HG03066 (cell line): ENCODE measurements at regions not wholly inside any gene's neighbourhood (a gene's known extent, or its start where the extent isn't known, plus 50 kb on each side); places are given as distances from the start of the nearest gene placed in this dataset.

ENCODE experiments used
- ATAC-seq: cut with Tn5 transposase; IDR thresholded peaks from one replicate; pipeline ENCODE4 v1.9.1; 2021; ENCODE audit warnings: low read depth; ENCODE audit not compliant: unreplicated experiment

DNA sequence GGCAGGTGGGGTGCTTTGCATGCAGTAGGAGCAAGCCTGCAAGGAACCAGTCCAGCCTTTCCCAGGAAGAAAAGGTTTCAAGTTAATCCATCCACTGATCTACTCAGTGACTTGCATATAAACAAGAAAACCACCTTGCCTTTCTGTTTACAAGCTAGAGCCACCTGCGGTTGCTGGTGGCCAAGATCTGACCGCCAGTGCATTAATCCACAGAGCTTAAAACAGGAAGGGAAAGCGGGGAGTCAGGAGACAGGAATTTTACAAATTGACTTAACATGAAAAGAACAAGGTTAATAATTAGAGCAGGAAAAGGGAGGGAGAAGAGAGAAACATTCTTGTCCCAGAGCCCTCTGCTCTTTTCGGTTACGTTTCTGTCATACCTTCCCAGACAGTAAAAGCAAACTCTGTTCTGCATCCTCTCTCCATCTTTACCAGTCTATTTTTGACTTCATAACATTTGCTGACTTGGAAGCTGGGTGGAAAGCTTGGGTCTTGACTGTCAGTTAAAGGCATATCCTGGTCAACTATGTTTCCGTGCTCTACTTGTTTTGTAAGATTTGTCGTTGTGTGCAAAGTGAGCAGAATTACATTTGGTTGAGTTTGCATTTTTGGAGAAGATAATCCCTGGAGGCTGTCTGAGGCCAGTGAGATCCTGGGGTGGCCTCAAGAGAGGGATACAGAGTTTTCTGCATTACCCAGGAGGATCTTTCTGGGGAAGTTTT lies 760.6 kb downstream of the EFNB2 start:
- no peak for ATAC-seq

DNA sequence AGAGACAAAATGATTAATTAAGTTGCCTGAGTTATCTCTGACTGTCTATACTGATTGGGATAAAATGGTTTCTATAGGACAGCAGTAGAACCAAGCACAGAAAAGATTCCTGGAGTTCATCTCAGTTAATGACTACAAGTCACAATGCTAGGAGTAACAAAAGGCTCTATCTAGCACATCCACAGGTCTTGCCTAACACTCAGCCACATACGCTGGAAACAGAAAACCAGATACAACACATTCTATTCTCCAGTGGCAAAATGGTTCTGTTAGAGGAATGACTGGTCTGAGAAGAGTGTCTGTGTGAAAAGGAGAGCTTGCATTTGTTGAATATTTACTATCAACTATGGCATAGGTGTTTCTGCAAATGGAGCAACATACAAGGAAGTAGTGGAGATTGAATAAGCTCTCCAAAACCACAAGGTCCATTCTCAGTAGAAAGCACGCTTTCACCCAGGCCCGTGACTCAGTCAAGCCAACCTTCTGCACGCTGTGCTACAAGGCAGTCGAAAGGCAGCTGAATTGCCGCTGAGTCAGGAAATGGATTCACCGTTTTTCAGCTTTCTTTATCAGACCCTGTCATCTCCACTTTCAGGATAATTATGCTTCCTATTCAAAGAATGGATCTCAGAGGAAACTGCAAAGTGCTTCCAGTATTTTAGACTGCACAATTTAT lies 761.5 kb downstream of the EFNB2 start:
- no peak for ATAC-seq

DNA sequence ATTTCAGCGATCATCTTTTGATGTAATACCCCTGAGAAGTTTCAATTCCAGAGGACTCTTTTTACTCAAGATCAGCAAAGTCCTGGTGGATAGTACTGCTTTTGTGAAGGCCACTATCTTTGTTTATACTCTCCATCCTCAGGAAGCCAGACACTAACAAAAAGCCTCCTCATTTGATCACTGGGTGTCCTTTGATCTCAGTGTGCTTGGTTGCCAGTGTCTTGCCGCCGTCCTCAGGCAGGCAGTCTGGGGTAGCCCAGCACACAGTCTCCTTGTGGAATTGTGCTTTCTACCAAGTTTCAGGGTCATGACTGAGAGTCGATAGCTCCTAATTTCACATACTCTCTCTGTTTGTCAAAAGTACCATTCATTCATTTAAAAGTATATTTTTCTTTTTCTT lies 762.2 kb downstream of the EFNB2 start:
- no peak for ATAC-seq

DNA sequence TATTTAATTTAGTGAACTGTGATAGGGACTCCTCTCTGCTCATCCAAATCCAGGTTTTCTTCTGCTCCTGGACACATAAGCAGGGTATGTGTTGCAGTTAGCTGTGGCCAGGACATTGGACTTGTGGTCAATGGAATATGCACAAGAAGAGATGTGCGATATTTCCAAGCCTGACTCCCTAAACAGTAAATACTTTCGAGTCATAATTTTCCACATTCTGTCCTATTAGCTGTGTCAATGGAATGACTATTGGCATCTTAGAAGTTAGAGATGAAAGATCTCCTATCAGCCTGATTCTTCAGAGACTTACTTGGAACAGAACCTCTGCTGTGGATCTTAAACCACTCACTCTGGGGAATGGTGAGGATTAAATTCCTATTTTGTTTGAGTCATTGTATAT lies 771.0 kb downstream of the EFNB2 start:
- no peak for ATAC-seq

DNA sequence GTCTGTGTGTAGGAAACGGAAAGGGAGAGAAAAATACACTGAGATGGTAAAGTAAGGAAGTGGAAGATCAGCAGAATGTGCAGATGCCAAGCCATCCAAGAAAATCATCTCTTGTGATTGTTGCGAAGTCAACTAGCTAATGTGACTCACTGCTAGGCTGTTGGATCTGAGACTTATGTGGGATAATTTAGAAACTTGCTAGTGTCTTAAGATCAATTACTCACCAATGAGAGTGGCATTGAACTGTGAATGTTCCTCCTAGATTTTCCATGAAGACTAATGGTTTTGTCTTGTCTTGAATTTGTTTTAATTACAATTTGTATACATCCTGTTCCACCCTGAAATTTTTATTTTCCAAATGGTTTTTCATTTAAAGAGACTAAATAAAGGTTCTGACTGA lies 771.6 kb downstream of the EFNB2 start:
- no peak for ATAC-seq

DNA sequence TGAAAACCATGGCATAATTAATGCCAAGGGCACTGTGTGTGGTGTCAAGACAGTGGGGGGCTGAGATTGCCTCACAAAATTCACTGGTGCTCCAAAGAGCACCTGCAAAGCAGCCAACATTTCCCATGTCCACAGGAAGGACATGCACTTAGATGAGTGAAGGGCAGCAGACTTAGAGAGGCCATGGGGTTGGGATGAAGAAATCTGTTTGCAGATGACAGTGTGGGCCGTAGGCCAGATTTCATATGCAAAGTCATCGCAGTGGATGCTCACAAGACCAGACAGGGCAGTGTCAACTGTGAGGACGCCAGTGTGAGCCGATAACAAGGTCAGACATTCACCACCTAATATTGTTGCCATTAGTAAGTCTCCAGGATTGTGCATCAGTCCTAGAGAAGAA lies 773.4 kb downstream of the EFNB2 start:
- ATAC-seq = no peak

DNA sequence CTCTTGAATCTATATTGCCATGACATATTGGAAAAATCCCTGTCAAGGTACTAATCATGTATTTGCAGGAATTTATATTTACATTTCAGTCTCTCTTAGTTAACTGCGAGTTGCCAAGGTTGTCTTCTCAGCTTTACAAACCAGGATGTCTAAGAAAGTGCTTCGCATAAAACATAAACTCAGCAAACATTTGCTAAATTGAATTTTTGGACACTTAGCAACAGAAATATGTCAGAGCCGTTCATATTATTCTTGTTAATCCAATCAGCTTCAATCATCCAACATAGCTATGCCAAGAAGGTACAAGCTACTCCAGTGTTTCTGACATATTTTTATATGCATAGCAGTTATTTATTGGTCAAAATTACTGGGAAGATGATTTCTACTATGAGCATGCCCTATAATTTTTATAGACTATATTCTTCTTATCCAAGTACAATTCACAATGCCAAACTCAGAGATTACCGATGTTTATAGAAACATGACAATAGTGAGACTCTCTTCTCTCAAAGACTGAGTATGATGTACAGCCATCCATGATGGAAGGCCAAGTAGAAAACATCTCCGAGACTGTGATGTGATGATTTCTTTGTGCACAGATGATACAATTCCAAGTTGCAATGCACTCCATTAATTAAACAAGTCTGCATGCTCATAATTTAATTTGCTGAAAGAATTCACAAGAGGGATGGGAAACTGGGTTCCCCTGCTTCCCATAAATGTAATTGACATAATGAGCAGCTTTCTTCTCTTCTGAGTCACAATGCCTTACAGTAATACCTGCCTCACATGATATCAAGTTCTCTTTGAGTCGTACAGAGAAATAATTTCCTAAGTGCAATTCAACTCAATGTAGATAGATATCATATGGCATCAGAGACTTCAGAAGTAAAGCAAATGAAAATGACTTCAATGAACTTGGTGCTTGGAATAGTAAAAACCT lies 776.3 kb downstream of the EFNB2 start:
- no peak for ATAC-seq

DNA sequence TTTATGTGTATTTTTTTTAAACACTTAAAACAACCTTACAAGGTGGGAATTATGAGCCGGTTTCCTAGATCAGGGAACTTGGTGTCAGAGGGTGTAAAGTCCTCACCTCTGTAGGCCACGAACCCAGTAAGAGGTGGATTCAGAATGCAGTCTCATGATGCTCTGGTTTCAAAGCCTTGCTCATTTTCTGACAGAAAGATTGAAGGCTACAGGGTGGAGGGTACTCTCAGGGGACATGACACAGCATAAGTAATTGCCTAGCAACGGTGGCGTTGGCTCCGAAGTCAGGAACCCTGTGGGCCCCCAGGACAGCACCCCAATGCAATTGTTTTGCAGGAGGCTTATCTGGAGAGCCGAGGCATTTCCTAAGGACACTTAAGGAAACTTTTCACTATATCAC lies 794.7 kb downstream of the EFNB2 start:
- ATAC-seq = no peak

DNA sequence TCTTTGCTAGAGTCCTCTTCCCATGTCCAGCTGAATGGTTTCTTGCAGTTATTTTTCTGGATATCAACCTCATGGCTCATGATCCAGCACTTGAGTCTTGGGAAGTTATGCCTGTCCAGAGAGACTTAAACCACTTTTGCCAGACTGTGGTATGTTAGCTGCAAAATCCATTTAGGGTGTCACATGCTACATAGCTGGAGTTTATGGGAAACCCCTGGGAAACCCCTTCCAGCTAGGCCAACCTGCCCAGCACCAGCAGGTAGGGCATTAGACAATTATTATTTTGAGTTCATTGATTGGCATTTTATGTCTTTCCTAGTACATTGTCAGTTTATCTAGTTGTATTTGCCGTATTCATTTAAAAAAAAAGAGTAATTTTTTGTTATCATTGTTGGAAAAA lies 797.8 kb downstream of the EFNB2 start:
- ATAC-seq = no peak

DNA sequence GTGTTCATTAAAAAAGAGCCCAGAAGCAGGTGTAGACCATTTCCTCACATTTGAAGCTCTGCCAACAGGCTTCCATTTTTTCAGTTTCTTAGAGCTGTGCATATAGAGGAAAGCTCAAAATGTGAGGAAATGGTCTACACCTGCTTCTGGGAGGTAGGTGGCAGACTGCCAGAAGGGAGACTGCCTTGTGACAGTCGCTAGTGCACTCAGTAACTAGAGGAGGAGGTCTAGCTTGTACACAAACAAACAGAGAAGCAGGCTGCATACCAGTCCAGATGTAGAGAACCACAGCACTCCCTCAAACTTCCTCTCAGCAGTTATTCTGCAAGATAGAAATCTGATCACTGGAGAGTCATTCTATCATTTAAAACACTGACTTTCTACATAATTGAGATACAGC lies 800.2 kb downstream of the EFNB2 start:
- no peak for ATAC-seq

DNA sequence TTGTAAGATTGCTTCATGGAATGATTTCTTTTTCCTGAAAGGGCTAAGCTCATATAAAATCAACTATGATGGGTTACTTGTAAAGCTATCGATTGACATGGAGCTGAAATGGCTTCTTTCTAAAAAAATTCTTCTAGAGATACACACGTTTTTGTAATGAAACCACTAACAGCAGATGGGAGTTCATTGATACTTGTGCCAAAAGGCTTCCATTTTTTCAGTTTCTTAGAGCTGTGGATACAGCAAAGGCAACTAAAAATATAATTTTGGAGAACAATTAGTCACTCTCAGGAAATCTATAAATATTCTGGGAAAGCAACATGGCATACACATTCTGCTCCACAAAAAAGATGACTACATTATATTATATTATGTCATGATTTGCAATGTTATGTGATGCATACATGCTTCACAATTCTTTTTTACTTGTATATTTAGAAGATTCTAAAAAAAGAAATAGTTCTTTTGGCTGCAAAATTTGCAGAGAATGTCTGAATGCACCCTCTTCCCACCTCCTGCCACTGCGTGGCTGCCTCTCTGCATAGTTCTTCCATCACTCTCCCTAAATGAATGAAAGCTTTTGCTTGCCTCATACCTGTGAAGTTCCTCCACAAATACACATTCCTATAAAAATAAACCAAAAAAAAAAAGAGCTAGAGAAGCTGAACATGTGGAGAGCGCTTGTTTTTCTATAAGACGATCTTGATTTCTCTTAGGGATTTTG lies 802.5 kb downstream of the EFNB2 start:
- no peak for ATAC-seq

DNA sequence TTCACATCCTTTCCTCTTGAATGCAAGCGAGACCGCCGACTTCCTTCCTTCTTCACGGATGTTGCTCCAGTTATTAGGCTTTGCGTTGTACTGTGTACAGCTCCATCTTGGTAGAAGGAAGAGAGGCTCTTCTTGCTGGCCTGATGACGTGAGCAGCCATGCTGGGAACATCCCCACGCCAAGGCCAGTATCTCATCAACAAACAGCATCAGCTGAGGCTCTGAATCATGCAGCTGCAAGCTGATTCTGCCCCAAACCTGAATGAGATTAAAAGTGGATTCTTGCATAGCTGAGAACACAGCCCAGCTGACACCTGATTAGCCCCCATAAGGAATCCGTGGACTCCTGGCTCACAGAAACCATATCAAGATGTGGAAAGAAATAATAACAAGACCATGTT lies 809.6 kb downstream of the EFNB2 start:
- ATAC-seq = no peak

DNA sequence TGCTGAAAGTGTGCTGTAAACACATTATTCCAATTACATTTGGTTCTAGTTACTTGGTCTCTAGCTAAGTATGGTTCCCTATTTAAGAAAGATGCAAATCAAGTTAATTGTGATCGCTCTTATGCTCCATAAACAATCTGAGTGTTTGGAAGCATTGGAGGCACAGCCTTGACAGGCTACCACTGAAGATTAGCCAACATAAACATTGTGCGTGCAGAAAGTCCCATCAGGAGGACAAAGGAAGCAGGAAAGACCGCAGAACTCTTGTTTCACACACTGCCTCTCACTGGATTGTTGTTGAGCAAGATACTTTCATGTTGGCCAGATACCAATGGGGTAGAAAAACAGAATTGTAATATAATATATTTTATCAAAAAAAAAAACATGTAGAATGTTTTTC lies 814.4 kb downstream of the EFNB2 start:
- ATAC-seq = no peak

DNA sequence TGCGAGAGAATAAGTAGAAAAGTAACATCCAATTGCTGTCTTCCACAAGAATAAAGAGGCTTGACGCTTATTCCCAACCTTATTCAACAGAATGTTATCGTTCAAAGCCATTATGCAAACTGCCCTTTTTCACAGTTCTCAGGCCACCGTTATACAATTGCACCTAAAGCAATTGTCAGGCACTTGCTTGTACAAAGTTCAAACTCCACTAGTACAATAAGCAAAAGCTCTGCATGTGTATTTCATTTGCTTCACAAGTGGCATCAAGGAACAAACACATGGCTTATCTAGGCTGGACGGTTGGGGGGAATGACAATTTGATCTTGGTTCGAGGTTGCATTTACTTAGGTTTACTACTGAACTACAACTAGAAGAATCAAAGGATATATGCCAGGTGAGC lies 815.6 kb downstream of the EFNB2 start:
- no peak for ATAC-seq

DNA sequence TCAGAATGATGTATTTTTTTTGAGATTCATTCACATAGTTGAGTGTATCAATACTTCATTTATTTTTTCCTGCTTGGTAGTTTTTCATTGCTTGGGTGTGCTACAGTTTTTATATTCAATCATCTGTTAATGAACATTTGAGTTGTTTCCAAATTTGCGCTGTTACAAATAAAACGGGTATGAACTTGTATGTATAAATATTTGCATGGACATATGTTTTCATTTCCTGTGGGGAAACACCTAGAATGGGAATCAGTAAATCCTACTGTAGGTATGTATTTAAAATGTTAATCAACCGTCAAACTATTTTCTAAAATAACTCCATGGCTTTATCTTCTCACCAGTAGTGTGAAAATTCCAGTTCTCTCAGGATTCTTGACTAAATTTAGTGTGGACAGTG lies 826.3 kb downstream of the EFNB2 start:
- ATAC-seq = no peak

DNA sequence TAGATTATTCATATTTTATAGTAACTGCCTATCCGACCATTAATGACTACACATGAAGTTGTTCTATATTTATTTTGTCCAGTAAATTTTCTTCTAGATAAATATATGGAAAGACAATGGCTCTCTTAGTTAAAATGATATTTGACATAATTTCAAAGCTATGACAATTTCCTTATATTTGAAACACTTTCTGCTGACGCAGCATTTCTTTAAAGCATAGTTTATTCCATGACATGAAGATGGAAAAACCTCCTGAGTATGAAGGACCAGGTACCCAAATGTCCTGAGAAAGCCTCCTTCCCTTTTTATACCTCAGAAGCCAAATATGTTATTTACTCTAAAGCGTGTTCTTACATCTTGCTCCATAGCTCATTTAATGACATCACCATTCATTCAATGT lies 831.6 kb downstream of the EFNB2 start:
- ATAC-seq = no peak

DNA sequence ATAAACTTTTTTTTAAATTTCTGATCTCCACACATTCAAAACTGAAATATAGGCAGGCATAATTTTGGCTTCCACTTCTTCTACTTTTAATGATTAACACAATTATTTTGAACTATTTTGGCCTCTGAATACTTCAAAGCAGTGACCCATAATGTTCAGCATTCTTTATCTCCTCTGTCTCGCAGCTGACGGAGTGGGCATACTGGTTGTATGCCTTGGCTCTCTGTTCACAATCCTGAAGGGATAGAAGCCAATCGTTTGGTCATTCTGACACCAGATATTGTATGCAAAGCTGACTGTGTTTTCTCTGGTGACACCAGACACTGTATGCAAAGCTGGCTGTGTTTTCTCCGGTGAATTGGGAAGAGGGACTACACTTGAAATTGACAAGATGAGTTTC lies 833.0 kb downstream of the EFNB2 start:
- ATAC-seq = no peak

DNA sequence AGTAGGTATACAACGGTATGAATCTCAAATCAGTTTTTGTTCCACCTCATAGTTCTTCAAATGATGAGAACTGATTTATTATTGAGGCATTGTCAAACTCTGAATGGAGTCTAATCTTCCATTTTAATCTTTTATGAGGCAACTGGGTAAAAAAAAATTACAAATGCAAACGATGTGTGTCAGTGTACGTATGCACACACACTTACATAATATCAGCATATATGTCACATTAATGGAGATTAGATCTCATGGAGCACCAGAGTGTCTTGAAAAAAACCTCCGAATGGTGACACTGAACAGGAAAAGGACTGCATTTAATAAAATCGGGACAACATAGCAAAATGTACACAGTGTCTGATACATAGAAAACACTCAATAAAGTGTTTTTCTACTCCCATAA lies 842.7 kb downstream of the EFNB2 start:
- no peak for ATAC-seq

DNA sequence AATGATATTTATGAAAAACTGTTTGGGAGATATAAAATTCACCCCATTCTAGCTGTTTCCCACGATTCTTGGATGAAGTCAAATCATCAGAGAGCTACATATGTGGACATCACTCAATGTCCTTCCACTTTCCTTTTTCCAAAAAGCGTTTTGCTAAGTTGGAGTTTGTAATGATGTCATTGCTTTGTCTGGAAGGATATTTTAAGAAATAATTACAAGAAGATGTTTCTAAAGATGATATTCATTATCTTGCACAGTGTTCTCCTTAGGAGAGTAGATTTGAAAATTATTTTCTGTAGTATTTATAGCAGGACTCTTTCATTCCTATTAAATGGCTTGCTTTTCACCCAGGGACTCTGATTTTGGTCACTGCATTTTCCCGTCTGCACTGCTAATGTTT lies 851.2 kb downstream of the EFNB2 start:
- no peak for ATAC-seq

DNA sequence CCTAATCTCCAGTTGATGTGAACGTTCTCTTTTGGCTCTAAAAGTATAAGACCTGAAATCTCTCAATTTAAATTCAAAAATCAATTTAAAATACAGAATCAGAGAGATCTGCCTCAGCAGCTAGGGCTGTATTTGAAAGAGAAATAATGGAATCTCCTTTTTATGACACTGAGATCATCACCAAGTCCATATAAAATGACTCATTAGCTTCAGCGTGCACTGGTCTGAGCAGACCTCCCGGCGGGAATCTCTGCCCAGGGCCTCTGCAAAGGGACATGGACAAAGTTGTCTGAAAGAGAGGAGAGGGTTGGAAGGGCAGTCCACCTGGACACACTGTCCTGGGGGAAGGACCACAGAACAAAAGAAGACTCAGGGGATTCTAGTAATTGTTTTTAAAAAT lies 855.6 kb downstream of the EFNB2 start:
- ATAC-seq = no peak

DNA sequence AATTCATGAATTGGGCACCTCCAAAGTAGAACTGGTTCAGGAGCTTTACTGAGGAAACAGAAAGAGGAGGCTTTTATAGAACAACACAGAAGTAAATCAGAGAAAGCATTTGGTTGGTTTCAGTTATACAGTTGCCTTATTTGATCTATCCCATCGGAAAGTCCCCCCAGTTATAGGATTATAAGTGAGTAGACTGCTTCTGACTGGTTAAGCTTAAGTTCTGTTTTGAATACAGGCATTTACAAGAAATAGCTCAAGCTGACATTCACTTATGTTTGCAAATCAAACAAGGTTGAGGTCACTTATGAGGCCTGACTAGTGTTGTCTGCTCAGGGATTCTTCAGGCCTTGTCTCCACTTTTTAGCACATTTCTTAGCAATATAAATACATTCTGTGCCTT lies 857.4 kb downstream of the EFNB2 start:
- ATAC-seq = no peak
